CD4-positive, alpha-beta T cell treated with Interleukin-12 subunit alpha and Interleukin-12 subunit beta, for 1 hour (primary cell): ENCODE measurements at regions not wholly inside any gene's neighbourhood (a gene's known extent, or its start where the extent isn't known, plus 50 kb on each side); places are given as distances from the start of the nearest gene placed in this dataset.

Source experiments
- DNase-seq: peaks from one replicate; pipeline ENCODE4 v3.0.0-alpha.2; 2020

DNA sequence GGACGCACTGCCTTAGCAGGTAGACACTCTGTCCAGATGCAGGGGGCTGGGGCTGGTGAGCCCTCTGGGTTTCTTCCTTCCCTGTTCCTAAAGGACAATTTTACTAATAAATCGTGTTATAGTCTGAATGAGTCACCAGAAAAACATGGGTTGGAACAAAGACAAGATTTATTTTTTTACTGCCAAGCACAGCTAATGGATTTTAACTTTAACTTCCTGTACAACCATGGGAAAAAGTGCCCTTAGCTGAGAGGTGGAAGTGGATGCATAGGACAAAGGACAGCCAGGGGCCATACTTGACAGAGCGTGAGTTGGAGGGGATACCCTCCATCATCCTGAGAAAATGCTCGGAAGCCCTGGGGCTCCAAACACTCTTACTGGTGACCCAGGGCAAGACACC lies 300.7 kb downstream of the MSX2 start:
- no peak for DNase-seq

DNA sequence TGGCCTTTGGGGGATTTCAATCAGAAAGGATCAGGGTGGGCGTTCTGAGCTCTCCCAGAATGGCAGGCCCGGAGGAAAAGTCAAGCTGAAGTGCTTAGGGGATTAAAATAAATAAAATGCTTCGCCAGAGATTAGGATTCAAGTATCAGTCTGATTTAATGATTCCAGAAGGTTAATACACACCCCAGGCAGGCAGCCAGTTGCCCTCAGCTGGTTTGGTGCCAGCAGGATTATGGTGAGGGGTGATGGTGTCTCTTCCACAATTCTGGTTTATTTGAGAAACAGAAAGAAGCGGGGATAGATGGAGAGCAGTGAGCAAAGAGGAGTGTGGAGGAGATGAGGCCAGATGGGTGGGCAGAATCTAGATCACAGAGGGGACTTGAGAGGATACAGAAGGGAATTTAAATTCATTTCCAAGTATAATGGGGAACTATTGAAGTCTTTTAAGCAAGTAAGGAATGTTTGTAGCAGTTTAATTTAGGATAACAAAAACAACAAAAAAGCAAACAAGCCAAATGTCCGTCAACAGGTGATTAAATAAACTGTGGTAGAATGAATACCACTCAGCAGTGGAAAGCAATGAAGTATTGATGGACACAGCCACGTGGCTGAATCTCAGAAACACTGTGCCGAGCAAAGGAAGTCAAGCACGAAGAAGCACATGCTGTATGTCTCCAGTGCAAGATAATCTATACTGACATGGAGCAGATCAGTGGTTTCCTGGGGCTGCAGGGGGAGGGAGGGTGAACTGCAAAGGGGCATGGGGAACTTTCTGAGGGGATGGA lies 297.7 kb downstream of the MSX2 start:
- no peak for DNase-seq

DNA sequence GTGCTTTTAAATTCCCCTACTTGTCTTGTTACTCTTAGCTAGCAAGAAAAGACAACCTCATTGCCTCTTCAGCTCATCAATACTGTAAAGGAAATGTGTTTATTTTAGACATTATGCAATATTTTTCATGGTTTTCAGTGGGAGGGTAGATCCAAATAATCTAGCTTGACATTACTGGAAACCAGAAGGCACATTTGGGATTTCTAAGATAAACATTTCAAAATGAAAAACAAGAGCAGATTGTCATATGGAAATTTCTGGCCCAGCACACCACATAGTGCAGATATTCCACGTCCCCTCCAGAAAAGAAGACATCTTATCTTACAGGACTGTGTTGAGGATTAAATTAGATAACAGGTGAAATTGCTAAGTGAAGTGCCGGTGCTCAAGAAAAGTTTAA lies 296.9 kb downstream of the MSX2 start:
- DNase-seq = no peak

DNA sequence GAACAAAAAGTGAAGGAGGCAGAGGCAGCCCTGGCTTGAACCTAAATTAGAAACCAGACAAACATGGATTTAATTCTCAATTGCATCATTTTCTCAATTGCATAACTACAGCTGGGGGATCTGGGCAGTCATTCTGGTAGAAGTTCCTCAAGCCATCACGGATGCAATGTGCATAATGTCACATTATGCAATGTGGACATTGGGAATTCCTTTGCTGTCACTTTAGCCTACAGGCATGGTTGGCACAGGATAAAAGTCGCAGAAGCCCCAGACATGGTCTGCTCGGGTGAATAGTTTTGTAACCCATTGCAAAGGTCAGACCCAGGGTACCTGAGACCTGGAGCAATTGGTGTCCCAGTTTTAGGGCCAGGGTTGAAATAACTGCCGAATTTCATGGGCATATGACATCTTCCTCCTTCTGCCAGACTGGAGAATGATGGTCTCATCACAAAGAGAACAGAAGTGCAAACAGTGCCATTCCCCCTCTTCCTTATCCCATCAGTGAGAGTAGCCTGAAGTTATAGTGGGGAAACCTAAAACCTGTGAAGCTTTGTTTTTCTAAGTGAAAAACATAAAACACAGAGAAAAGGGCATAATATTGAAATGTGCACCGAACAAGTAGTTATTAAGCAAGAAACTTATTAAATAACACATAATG lies 290.8 kb downstream of the MSX2 start:
- no peak for DNase-seq

DNA sequence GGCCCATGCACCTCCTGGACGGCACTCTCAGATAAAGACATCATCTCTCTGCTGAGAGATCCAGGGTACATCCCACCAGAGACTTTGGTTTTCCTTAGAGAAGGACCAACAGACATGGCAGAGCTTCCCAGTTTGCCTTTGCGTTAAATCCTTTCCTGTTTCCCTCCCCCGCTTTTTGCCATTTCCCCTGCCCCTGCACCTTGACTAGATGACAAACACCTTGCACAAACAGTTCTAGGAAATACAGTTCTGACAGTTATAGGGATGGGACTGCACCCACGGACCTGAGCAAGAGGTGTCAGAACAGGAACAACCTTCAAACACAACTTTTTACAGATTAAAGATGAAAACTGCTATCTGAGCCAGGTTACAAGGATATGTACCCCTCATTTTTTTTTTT lies 288.9 kb downstream of the MSX2 start:
- no peak for DNase-seq

DNA sequence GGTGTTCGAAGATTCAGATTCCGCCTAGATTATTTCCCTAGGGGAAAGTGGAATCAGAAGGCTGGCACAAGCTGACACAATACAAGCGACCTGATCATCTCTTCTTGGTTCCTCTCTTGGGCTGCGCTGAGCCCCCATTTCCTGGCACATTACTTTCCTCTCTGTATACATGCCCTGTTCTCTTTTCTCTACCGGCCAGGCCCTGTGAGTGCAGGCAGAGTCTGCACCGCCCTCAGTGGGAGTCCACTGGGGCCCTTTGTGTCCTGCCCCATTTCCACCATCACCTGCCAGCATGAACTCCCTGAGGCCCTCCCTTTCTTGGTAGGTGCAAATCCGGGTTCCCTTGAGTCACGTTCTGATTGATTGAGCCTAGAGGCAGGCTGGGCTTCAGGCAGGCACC lies 287.9 kb downstream of the MSX2 start:
- no peak for DNase-seq

DNA sequence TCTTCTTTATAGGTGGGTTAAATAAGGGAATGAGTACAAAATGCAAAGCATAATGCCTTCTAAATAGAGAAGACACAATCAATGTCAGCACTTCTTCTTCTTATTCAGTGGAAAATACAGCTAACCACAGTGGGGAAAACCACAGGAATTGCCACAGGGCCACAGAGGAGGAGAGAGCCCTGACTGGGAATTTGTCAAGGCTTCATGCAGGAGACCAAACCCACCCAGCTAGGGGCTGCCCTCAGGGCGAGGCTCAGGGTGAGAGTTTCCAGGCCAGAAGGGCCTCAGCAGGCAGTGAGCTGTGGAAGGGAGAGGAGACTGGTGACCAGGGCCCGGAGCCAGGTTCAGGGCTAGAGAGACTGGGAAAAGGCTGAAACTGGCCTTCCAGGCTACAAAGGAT lies 279.1 kb downstream of the MSX2 start:
- no peak for DNase-seq

DNA sequence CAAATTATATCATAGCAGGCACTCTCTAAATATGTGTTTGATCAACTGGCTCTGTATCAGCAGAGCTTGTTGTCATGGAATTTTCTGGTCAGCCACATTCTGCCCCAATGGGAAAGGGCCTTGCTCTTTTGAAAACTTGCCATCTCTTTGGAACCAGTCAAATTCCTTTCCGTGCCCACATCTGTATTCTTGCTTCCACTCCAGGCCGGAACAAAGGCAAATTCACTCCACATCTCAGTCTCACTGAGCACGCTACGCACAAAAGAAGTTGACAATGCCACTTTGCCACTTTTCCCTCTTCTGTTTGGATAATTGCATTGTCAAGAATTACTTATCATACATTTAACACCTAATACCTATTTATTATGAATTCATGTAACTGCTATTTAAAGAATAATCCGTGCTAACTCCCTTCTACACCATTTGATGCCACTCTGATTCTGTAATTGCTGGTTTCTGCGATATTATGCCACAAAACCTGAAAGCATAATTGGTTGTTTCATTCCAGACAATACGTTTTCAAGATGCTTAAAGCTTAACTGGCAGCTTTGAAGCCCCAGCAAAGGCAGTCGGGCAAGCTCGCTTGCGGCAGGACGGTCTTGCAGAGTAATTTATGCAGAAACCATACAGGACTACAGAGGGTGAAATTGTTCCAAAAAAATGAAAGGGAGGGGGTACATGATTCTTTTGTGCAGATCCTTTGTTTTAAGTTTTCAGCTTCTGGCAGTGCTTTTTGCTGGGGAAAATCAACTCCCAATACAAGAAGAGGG lies 277.7 kb downstream of the MSX2 start:
- DNase-seq = no peak

DNA sequence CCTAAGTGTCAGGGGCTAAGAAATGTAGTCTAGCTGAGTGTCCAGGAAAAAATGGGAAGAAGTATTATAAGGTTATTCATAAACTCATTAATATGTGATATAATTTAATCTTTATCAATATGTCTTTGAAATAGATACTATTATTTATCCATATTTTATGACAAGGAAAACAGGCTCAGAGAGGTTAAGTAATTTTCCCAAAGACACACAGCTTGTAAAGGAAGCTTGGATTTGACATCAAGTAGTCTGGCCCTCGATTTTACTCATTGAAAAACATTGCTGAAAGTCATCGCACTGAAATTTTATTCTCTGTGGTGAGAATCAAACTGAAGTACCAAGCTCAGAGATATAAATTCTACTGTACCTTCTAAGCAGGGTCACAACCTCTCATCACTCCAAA lies 276.9 kb downstream of the MSX2 start:
- DNase-seq = no peak

DNA sequence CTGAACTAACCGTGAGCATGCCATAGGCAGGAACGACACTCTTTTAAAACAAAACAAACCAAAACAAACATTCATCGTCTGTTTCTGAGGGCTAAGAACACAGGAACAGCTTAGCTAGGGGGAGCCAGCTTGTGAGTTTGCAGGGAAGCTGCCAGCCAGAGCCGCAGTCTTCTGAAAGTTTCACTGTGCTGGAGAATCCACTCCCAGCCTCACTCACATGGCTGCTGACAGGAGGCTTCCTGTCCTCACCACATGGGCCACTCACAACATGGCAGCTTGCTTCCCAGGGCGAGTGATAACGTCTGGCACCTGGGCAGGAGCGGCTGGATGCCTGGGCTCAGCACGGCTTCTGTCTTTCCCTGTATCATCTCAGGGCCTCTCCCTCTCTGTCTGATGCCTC lies 275.2 kb downstream of the MSX2 start:
- no peak for DNase-seq

DNA sequence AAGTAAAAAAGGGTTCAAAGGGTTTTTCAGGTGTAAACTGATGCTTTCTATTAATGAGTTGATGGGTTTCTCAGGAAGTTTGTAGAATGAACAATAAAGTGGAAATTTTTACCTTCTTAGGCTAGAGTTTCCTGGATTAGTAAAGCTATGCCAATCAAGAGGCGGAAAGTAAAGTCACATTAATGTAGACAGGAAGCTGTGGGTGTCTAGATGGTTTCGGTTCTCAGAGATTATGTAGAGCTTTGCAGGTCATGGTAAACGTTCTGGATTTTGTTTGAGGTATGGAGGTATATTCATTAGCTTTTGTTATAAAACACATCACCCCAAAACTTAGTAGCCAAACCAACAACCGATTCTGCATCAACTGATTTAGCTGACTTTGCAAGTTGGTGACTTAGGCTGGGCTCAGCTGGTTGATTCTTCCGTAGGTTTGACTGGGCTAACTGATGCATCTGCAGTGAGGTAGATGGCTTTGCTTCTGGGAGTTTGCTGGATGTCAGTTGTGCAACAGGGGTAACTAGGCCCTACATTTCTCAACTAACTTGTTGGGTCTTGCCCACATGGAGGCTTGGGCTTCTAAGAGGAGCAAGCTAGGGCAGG lies 273.8 kb downstream of the MSX2 start:
- no peak for DNase-seq

DNA sequence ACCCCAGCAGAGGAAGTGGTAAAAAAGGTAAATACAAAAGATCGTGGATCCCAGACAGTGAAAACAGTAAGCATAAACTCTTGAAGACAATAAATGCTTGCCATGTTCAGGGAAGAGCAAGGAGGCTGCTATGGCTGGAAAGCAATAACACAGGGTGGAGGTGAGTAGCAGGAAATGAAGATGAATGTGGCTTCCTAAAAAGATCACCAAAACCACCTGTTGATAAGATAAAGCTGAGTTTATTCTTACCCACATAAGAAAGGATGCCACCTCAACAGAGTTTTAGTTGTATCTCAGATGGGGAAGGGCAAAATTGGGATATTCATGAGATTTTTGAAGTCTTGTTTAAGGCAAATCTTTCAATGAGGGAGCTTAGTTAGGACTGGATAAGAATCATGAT lies 273.3 kb downstream of the MSX2 start:
- no peak for DNase-seq

DNA sequence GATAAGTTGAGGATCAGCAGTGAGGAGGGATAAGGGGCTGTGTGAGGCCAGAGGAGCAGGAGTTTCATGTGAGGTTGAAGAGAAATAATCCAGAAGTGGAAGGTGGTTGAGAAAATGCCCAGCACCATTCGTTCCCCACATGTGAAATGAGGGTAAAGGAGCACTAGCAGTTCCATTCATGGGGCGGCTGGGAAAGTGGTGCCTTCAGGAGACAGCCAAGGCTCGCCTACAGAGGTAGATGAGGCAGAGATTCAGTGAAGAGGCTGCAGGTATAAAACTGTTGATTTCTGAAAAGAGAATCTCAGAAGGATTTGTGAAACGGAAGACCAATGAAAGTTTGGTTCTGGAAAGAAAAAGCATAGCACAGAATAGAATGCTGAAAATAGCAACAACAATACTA lies 272.6 kb downstream of the MSX2 start:
- DNase-seq = no peak

DNA sequence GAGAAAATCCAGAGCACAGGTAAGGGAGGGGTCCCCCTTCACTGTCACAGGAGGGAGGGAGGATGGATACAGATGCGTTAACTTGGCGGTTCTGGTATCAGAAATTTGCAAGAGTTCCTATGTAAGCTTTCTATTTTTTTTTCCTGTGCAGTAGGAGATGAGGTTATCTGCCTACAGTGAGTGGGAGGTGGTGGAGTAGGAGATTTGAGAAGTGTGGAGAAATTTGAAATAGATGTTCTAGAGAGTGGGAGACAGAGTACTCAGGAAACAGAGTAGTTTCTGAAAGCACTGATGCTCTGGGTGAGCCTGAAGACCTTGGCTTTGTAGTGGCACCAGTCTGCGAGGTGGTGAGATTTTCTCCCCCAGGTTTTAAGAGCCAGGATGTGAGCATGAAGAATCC lies 271.4 kb downstream of the MSX2 start:
- no peak for DNase-seq

DNA sequence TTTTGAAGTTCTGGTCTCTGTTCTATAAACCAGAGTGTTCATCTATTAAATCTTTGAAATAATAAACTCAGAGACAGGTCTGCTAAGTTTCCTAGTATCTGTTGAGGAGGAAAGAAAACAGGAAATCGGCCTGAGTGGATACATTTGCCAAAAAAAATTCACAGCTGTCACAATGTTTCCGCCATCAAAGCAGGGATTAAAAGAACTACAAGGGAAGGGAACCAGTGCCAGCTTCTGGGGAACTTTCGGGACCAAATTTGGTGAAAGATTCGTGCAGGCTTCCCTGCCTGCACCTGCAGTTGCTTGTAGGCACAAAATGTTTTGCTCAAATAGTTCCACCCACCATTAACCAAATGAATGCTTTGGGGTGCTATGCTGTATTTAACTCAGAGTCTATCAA lies 267.5 kb downstream of the MSX2 start:
- DNase-seq = no peak

DNA sequence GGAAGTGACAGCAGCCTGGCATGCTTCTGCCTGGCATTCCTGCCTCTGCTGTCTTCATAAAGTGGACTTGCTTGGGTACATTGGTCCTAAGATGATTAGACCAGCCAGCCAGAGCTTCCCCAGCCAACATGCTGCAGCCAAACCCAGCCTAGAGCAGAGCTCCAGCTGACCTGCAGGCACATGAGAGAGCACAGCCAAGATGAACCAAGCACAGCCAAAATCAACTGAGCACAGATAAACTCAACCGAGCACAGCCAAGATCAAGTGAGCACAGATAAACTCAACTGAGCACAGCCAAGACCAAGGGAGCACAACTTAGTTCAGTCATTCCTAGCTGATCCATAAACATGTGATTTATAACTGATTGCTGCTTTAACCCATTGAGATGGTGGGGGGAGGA lies 266.5 kb downstream of the MSX2 start:
- no peak for DNase-seq

DNA sequence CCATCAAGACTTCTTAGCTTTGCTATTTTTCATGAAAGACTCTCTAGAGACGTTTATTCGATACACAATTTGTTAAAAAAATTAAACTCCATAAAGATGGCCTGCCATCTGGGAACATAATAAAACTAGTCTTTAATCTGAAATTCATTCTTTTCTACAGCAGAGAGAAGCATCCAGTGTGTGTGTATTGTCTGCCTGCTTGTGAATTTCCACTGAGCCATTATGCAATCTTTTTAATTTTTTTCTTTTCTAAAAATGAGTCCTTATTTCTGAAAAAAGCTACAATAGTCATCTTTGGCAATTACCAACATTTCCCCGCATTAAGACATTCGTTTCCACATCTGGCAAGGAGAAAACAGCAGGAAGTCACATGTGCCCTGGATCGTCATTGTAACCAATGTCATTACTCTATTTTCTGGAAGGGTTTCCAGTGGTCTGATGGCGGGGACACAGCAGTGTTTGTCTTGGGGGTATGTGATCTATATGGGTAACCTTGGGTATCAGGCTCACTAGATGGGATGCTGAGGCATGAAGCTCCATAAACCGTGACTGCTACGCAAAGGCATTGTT lies 263.1 kb downstream of the MSX2 start:
- DNase-seq = no peak

DNA sequence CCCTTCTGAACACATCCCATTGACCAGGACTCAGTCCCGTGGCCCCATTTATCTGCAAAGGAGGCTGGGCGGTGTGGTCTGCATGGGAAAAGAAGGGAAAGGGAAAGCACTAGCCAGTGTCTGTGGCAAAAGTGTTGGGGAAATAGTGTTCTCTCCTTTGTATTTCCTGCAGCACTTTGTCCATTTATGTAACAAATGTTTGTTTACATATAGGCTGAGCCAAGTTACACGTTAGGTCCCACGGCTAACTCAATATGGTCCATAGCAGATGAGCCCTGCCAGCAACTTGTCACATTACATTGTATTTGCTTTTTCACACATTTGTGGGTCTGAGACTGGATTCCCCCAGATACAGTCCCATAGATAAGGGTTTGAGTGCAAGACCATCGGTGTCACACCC lies 260.5 kb downstream of the MSX2 start:
- no peak for DNase-seq

DNA sequence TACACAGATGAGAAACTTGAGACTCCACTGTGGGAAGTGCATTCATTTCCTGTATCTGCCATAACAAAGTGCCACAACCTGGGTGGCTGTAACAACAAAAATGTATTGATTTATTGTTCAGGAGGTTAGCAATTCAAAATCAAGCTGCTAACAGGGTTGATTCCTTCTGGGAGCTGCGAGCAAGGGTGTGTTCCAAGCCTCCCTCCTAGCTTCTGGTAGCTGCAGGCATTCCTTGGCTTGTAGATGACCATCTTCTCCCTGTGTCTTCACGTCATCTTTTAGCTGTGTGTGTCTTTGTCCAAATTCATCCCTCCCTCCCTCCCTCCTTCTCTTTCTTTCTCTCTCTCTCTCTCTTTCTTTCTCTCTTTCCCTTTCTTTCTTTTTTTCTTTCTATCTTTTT lies 258.1 kb downstream of the MSX2 start:
- DNase-seq = no peak

DNA sequence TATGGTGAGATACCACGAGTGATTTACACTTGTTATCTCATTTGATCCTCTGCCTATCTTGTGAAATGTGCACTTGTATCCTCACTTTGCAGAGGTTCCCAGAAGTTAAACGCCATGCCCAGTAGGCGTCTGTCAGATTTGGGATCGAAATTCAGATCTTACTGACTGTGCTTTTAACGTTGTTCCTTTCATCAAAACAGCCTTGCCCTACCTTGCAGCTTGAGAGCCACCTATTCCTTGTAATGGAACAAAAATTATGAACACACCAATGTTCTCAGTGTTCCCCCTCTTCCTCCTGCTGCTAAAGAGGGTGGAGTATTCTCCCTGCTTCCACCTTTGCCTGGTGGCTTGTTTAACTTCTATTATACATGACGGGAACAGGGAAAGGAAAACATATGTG lies 257.0 kb downstream of the MSX2 start:
- no peak for DNase-seq

DNA sequence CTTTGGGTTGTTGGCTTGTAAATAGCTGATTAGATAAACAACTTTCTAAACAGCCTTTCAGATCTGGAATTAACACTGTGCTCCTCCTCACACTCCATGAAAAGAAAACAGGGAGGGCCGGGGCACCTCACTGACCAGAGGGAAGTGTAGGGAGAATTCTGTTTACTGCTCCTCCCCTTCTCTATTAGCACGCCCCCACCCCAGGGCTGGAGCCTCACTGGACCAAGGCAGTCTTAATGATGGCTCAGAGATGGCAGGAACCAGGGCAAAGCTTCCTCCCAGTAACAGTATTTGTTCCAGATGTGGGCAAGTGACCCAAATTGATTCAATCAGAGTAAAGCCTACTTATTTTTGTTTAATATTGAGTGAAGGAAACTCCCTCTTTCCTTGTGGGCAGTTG lies 256.6 kb downstream of the MSX2 start:
- no peak for DNase-seq

DNA sequence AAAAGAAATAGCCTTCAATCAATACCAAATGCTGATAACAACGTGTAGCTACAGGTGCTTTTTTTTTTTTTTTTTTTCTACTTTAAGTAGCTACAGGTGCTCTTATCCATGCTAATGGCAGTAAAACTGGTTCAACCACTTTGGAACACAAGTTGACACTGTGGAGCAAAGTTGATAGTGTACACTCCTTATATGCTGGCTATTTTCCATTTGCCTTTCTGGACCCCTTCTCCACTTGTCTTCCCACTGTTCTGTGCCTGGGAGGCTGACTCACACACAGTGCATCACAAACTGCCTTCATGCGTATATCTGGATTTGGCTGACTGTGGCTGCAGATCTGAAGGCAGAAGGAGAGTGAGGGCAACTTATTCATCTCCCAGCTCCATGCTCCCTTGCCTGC lies 247.9 kb downstream of the MSX2 start:
- DNase-seq = no peak

DNA sequence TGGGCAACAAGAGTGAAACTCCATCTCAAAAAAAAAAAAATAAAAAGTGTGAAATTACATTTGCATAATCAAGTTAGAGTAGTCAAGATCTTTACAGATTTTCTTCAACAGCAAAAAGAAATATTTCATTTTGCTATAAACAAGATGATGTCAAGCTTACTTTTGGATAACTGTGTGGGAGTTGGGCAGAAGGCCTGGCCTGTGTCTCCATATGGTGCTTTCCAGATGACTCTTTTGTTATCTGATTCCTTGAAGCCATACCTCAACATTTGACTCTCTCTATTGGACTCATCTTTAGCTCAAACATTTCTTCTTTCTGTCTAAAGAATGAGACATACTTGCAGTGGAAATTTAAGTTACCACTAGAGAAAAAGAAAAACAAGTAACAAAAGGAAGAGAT lies 246.8 kb downstream of the MSX2 start:
- DNase-seq = no peak
